ENCODE measurements at regions not wholly inside any gene's neighbourhood (a gene's known extent, or its start where the extent isn't known, plus 50 kb on each side); places are given as distances from the start of the nearest gene placed in this dataset.

DNA sequence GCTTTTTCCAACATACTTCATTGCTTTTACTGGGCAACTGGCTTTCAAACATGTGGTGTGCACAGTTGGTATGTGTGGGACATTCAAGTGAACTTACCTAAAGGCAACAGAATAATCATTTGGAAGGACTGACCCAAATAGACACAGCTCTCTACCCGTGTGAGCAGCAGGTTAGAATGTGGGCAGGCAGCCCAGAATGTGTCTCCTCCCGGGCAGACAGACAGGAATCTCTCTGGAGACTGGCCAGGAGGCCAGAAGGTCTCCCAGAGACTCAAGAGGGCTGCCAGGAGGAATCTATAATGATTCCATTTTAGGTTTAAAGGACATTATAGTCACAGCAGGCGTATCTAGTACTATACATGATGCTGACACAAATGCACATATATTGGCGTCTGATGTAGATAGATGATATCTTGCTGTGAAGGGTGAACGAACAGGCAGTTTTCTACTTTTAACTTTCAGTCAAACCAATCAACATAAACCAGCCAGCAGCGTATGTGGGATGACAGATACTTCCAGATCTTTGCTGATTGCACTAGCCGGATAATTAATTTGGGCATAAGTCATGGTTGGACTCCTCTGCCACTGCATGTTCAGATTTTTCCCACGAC, 297.4 kb upstream of the ZNF608 start:
- TF ChIP-seq POLR2A (IDR thresholded peaks at IDR 0.05) = no peak
- TF ChIP-seq, protein P1, sequence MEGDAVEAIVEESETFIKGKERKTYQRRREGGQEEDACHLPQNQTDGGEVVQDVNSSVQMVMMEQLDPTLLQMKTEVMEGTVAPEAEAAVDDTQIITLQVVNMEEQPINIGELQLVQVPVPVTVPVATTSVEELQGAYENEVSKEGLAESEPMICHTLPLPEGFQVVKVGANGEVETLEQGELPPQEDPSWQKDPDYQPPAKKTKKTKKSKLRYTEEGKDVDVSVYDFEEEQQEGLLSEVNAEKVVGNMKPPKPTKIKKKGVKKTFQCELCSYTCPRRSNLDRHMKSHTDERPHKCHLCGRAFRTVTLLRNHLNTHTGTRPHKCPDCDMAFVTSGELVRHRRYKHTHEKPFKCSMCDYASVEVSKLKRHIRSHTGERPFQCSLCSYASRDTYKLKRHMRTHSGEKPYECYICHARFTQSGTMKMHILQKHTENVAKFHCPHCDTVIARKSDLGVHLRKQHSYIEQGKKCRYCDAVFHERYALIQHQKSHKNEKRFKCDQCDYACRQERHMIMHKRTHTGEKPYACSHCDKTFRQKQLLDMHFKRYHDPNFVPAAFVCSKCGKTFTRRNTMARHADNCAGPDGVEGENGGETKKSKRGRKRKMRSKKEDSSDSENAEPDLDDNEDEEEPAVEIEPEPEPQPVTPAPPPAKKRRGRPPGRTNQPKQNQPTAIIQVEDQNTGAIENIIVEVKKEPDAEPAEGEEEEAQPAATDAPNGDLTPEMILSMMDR (IDR thresholded peaks at IDR 0.05) = no peak

All from lower leg skin (tissue), 3 donors.